ENCODE measurements at regions not wholly inside any gene's neighbourhood (a gene's known extent, or its start where the extent isn't known, plus 50 kb on each side); places are given as distances from the start of the nearest gene placed in this dataset.

GRCh38 chr10:29918623-29919400 lies 140.6 kb downstream of the JCAD start:
- no peaks in the 10 kb centered on the region for H3K27me3 ChIP-seq (ENCODE audit: low read depth)
- no peak for DNase-seq (ENCODE audit: low spot score in 2 of 2)
- in situ Hi-C loops (cut with MboI; ENCODE audit: low sequenced_read_pairs), result no loop called here

GRCh38 chr10:29917311-29917710 lies 142.1 kb downstream of the JCAD start:
- in situ Hi-C loops (cut with MboI; ENCODE audit: low sequenced_read_pairs), result no loop called here
- no peak overlapping the region for H3K4me3 ChIP-seq

More at GRCh38 chr10:29918623-29919400, 140.6 kb downstream of the JCAD start:
- no peak overlapping the region for H3K4me3 ChIP-seq
- no peaks in the 10 kb centered on the region for H3K9me3 ChIP-seq
- no peaks in the 10 kb centered on the region for H3K4me1 ChIP-seq
- H3K36me3 ChIP-seq (replicated peaks), result no peaks in the 10 kb centered on the region

GRCh38 chr10:29916669-29917068 lies 142.7 kb downstream of the JCAD start:
- Histone ChIP-seq H3K4me1 (no peaks in the 10 kb centered on the region), H3K27me3 (ENCODE audit: low read depth) (no peaks in the 10 kb centered on the region), H3K36me3 (replicated peaks) (no peaks in the 10 kb centered on the region), H3K9me3 (no peaks in the 10 kb centered on the region), H3K4me3 (no peak overlapping the region)
- in situ Hi-C loops (cut with MboI; ENCODE audit: low sequenced_read_pairs), result no loop called here
- DNase-seq (ENCODE audit: low spot score in 2 of 2), result no peak

More at GRCh38 chr10:29917311-29917710, 142.1 kb downstream of the JCAD start:
- Histone ChIP-seq H3K27me3 (ENCODE audit: low read depth) (no peaks in the 10 kb centered on the region), H3K36me3 (replicated peaks) (no peaks in the 10 kb centered on the region), H3K9me3 (no peaks in the 10 kb centered on the region), H3K4me1 (no peaks in the 10 kb centered on the region)
- DNase-seq (ENCODE audit: low spot score in 2 of 2), result no peak

- H3K4me3 ChIP-seq, result no peak overlapping the region
- H3K27me3 ChIP-seq (ENCODE audit: low read depth), result no peaks in the 10 kb centered on the region
- no peaks in the 10 kb centered on the region for H3K36me3 ChIP-seq (replicated peaks)
- H3K4me1 ChIP-seq, result no peaks in the 10 kb centered on the region
- in situ Hi-C loops (cut with MboI; ENCODE audit: low sequenced_read_pairs), result no loop called here
- H3K9me3 ChIP-seq, result no peaks in the 10 kb centered on the region
- no peak for DNase-seq (ENCODE audit: low spot score in 2 of 2)
Measured at GRCh38 chr10:29914986-29915785, 144.2 kb downstream of the JCAD start.

- in situ Hi-C loops (cut with MboI; ENCODE audit: low sequenced_read_pairs), result no loop called here
- DNase-seq (ENCODE audit: low spot score in 2 of 2), result no peak
Measured at GRCh38 chr10:29908962-29909361, 150.4 kb downstream of the JCAD start.

GRCh38 chr10:29900865-29901264 lies 158.5 kb downstream of the JCAD start:
- no peak overlapping the region for H3K4me3 ChIP-seq
- H3K27me3 ChIP-seq (ENCODE audit: low read depth), result no peaks in the 10 kb centered on the region
- no peaks in the 10 kb centered on the region for H3K9me3 ChIP-seq
- no peaks in the 10 kb centered on the region for H3K4me1 ChIP-seq
- no peak for DNase-seq (ENCODE audit: low spot score in 2 of 2)
- in situ Hi-C loops (cut with MboI; ENCODE audit: low sequenced_read_pairs), result no loop called here
- H3K36me3 ChIP-seq (replicated peaks), result no peaks in the 10 kb centered on the region

More at GRCh38 chr10:29908962-29909361, 150.4 kb downstream of the JCAD start:
- no peaks in the 10 kb centered on the region for H3K9me3 ChIP-seq
- no peaks in the 10 kb centered on the region for H3K36me3 ChIP-seq (replicated peaks)
- H3K4me1 ChIP-seq, result no peaks in the 10 kb centered on the region
- no peaks in the 10 kb centered on the region for H3K27me3 ChIP-seq (ENCODE audit: low read depth)
- no peak overlapping the region for H3K4me3 ChIP-seq

GRCh38 chr10:29897999-29898716 lies 161.2 kb downstream of the JCAD start:
- no peak overlapping the region for H3K4me3 ChIP-seq
- DNase-seq (ENCODE audit: low spot score in 2 of 2), result no peak
- H3K4me1 ChIP-seq, result no peaks in the 10 kb centered on the region
- in situ Hi-C loops (cut with MboI; ENCODE audit: low sequenced_read_pairs), result no loop called here
- no peaks in the 10 kb centered on the region for H3K27me3 ChIP-seq (ENCODE audit: low read depth)
- no peaks in the 10 kb centered on the region for H3K9me3 ChIP-seq
- no peaks in the 10 kb centered on the region for H3K36me3 ChIP-seq (replicated peaks)

- no peaks in the 10 kb centered on the region for H3K27me3 ChIP-seq (ENCODE audit: low read depth)
- in situ Hi-C loops (cut with MboI; ENCODE audit: low sequenced_read_pairs), result no loop called here
Measured at GRCh38 chr10:29897430-29897829, 162.0 kb downstream of the JCAD start.

GRCh38 chr10:29896053-29896452 lies 163.3 kb downstream of the JCAD start:
- H3K4me1 ChIP-seq, result no peaks in the 10 kb centered on the region
- H3K36me3 ChIP-seq (replicated peaks), result no peaks in the 10 kb centered on the region
- no peak overlapping the region for H3K4me3 ChIP-seq
- no peaks in the 10 kb centered on the region for H3K9me3 ChIP-seq
- no peak for DNase-seq (ENCODE audit: low spot score in 2 of 2)
- H3K27me3 ChIP-seq (ENCODE audit: low read depth), result no peaks in the 10 kb centered on the region
- in situ Hi-C loops (cut with MboI; ENCODE audit: low sequenced_read_pairs), result no loop called here

More at GRCh38 chr10:29897430-29897829, 162.0 kb downstream of the JCAD start:
- Histone ChIP-seq H3K36me3 (replicated peaks) (no peaks in the 10 kb centered on the region), H3K4me1 (no peaks in the 10 kb centered on the region), H3K9me3 (no peaks in the 10 kb centered on the region), H3K4me3 (no peak overlapping the region)
- no peak for DNase-seq (ENCODE audit: low spot score in 2 of 2)

- H3K9me3 ChIP-seq, result no peaks in the 10 kb centered on the region
- no peak for DNase-seq (ENCODE audit: low spot score in 2 of 2)
- H3K4me3 ChIP-seq, result no peak overlapping the region
- no peaks in the 10 kb centered on the region for H3K4me1 ChIP-seq
- in situ Hi-C loops (cut with MboI; ENCODE audit: low sequenced_read_pairs), result no loop called here
- no peaks in the 10 kb centered on the region for H3K27me3 ChIP-seq (ENCODE audit: low read depth)
- H3K36me3 ChIP-seq (replicated peaks), result no peaks in the 10 kb centered on the region
Measured at GRCh38 chr10:29895456-29895855, 163.9 kb downstream of the JCAD start.

GRCh38 chr10:29888321-29888720 lies 171.1 kb downstream of the JCAD start:
- Histone ChIP-seq H3K4me1 (no peaks in the 10 kb centered on the region), H3K27me3 (ENCODE audit: low read depth) (no peaks in the 10 kb centered on the region), H3K36me3 (replicated peaks) (no peaks in the 10 kb centered on the region), H3K9me3 (no peaks in the 10 kb centered on the region), H3K4me3 (no peak overlapping the region)
- in situ Hi-C loops (cut with MboI; ENCODE audit: low sequenced_read_pairs), result no loop called here
- DNase-seq (ENCODE audit: low spot score in 2 of 2), result no peak

GRCh38 chr10:29886299-29886698 lies 173.1 kb downstream of the JCAD start:
- no peak overlapping the region for H3K4me3 ChIP-seq
- no peaks in the 10 kb centered on the region for H3K9me3 ChIP-seq
- no peak for DNase-seq (ENCODE audit: low spot score in 2 of 2)
- H3K4me1 ChIP-seq, result no peaks in the 10 kb centered on the region
- H3K27me3 ChIP-seq (ENCODE audit: low read depth), result no peaks in the 10 kb centered on the region
- in situ Hi-C loops (cut with MboI; ENCODE audit: low sequenced_read_pairs), result no loop called here
- H3K36me3 ChIP-seq (replicated peaks), result no peaks in the 10 kb centered on the region

GRCh38 chr10:29883231-29883630 lies 176.2 kb downstream of the JCAD start:
- in situ Hi-C loops (cut with MboI; ENCODE audit: low sequenced_read_pairs), result no loop called here
- Histone ChIP-seq H3K36me3 (replicated peaks) (no peaks in the 10 kb centered on the region), H3K4me3 (no peak overlapping the region), H3K9me3 (no peaks in the 10 kb centered on the region), H3K27me3 (ENCODE audit: low read depth) (no peaks in the 10 kb centered on the region), H3K4me1 (no peaks in the 10 kb centered on the region)
- no peak for DNase-seq (ENCODE audit: low spot score in 2 of 2)

GRCh38 chr10:29882766-29883165 lies 176.6 kb downstream of the JCAD start:
- Histone ChIP-seq H3K27me3 (ENCODE audit: low read depth) (no peaks in the 10 kb centered on the region), H3K4me1 (no peaks in the 10 kb centered on the region), H3K4me3 (no peak overlapping the region), H3K9me3 (no peaks in the 10 kb centered on the region), H3K36me3 (replicated peaks) (no peaks in the 10 kb centered on the region)
- no peak for DNase-seq (ENCODE audit: low spot score in 2 of 2)
- in situ Hi-C loops (cut with MboI; ENCODE audit: low sequenced_read_pairs), result no loop called here

Data from HAP-1 (cell line).